ENCODE measurements at regions not wholly inside any gene's neighbourhood (a gene's known extent, or its start where the extent isn't known, plus 50 kb on each side); places are given as distances from the start of the nearest gene placed in this dataset.

DNA sequence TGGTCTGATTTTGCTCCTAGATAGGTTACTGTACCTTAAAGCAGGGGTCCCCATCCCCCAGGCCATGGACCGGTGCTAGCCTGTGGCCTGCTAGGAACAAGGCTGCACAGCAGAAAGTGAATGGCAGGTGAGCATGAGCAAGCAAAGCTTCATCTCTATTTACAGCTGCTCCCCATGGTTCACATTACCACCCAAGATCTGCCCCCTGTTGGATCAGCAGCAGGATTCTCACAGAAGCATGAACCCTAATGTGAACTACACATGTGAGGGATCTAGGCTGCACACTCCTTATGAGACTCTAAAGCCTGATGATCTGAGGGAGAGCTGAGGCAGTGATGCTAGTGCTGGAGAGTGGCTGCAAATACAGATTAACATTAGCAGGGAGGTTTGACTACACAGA is 78.1 kb downstream of the DRD1 start:
- TF ChIP-seq, protein P1, sequence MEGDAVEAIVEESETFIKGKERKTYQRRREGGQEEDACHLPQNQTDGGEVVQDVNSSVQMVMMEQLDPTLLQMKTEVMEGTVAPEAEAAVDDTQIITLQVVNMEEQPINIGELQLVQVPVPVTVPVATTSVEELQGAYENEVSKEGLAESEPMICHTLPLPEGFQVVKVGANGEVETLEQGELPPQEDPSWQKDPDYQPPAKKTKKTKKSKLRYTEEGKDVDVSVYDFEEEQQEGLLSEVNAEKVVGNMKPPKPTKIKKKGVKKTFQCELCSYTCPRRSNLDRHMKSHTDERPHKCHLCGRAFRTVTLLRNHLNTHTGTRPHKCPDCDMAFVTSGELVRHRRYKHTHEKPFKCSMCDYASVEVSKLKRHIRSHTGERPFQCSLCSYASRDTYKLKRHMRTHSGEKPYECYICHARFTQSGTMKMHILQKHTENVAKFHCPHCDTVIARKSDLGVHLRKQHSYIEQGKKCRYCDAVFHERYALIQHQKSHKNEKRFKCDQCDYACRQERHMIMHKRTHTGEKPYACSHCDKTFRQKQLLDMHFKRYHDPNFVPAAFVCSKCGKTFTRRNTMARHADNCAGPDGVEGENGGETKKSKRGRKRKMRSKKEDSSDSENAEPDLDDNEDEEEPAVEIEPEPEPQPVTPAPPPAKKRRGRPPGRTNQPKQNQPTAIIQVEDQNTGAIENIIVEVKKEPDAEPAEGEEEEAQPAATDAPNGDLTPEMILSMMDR (conservative IDR thresholded peaks at IDR 0.05; ENCODE audit: low read length), result no peak
- TF ChIP-seq EZH2phosphoT487 (IDR thresholded peaks at IDR 0.05; ENCODE audit: borderline replicate concordance), result no peak
